ENCODE measurements at regions not wholly inside any gene's neighbourhood (a gene's known extent, or its start where the extent isn't known, plus 50 kb on each side); places are given as distances from the start of the nearest gene placed in this dataset.
A peak's percentile ranks its signal among the peaks of the same experiment; 100 is the strongest.
"Not testable (repeated sequence)": the region's sequence is repeated elsewhere in the genome, so short reads cannot be mapped to it uniquely, and the experiment has no call there.

DNA sequence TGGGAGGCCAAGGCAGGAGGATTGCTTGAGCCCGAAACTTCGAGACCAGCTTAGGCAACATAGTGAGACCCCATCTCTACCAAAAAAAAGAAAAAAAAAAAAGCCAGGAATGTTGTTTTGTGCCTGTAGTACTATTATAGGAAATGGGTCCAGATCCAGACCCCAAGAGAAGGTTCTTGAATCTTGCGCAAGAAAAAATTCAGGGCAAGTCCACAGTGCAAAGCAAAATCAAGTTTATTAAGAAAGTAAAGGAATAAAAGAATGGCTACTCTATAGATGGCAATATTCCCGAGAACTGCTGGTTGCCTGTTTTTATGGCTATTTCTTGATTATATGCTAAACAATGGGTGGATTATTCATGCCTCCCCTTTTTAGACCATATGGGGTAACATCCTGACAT lies 51.2 kb upstream of the RDX start:
- Mint-ChIP-seq H3K4me1 (peaks cover 47% of the 10 kb centered on the region), H3K4me3 (no peak overlapping the region), H3K9me3 (no peaks in the 10 kb centered on the region), H3K27me3 (no peaks in the 10 kb centered on the region), H3K36me3 (peaks cover 3% of the 10 kb centered on the region), H3K27ac (no peak overlapping the region)

DNA sequence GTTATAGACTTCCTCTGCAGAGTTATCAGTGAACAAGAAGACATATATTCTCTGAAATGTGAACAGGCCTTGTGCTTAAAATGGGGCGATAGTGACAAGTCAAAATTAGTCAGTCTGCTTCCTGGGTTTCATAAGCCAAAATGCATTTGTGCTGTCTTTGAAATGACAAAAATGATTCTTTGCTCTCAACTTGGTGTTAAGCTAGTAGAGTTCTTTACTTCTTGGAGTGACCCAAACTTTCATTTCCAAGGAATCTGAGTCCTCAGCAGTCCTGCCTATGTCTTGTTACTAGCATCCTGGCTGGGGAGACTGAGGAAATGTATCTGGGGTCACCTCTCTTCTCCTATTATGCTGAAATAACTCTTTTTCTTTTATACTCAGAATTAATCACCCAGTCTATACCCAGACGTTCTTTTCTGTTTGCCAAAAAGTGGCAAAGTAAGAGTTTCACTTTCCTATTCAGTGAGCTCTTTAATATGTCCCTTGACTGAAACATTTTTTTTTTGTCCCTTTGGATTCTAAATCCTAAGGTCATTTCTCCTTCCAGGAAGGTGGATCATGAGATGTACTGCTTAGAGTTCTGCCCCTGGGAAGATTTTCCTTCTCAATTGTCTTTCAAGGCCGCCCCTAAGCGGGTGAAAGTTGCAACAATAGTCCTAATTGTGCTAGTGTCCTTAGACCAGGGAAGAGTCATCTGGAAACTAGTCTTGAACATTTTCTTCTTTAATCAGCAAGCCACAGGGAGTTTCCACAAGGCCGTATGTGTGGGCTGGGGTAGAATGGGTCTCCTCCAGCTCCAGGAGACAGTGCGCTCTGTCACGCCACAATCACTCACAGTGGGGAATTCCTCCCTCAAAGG lies 53.0 kb upstream of the RDX start:
- no peaks in the 10 kb centered on the region for H3K36me3 Mint-ChIP-seq
- no peaks in the 10 kb centered on the region for H3K27me3 Mint-ChIP-seq
- peaks cover 47% of the 10 kb centered on the region for H3K4me1 Mint-ChIP-seq
- peak overlapping the region; percentile 73 for H3K4me3 Mint-ChIP-seq
- H3K27ac Mint-ChIP-seq = peak overlapping the region; percentile 96
- no peaks in the 10 kb centered on the region for H3K9me3 Mint-ChIP-seq

DNA sequence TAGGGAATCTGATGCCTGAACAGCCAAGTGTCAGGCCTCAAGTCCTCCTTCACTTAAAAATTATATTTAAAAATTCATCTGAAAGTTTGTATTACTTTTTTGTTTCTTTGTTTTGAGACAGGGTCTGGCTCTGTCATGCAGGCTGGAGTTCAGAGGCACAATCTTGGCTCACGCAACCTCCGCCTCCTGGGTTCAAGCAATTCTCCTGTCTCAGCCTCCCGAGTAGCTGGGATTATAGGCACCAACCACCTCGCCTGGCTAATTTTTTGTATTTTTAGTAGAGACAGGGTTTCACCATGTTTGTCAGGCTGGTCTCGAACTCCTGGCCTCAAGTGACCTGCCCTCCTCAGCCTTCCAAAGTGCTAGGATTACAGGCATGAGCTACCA lies 53.6 kb upstream of the RDX start:
- H3K36me3 Mint-ChIP-seq, H3K27ac Mint-ChIP-seq, H3K9me3 Mint-ChIP-seq, H3K27me3 Mint-ChIP-seq, H3K4me3 Mint-ChIP-seq: not testable (repeated sequence)
- H3K4me1 Mint-ChIP-seq = peaks cover 44% of the 10 kb centered on the region

DNA sequence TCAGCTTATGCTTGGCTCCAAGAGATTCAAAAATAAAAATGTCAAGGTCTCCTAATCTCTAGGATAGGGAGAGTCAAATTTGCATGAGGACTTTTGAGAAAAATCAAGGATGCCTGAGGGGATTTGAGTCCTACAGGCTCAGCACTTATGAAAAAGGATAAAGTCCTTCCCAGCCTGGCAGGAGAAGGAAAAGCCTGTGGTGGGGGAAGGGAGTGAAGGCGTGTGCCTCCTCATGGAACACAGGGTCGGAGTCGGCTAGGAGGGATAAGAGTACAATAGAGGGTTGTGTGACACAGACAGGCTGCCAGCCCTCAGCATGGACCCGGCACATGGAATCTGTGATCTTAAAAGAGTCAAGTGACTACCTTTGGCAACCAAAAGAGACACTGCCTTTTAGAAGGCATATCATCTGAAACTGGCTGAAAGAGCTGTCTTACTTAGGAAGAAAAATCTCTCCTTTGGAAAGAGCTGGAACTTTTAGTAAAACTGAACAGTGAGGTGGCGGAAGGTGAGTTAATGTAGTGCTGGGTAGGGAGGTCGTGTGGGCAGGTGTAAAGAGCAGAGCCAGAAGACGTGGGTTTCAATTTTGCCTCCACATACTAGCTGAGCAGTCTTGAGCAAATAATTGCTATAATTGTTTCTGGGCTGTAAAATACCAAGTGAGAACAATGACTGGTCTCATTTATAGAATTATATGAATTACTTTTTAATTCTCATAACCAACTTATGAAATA lies 58.8 kb upstream of the RDX start:
- Mint-ChIP-seq H3K27me3 (no peaks in the 10 kb centered on the region), H3K4me3 (no peak overlapping the region), H3K36me3 (no peaks in the 10 kb centered on the region), H3K4me1 (peaks cover 11% of the 10 kb centered on the region), H3K27ac (no peak overlapping the region), H3K9me3 (no peaks in the 10 kb centered on the region)

DNA sequence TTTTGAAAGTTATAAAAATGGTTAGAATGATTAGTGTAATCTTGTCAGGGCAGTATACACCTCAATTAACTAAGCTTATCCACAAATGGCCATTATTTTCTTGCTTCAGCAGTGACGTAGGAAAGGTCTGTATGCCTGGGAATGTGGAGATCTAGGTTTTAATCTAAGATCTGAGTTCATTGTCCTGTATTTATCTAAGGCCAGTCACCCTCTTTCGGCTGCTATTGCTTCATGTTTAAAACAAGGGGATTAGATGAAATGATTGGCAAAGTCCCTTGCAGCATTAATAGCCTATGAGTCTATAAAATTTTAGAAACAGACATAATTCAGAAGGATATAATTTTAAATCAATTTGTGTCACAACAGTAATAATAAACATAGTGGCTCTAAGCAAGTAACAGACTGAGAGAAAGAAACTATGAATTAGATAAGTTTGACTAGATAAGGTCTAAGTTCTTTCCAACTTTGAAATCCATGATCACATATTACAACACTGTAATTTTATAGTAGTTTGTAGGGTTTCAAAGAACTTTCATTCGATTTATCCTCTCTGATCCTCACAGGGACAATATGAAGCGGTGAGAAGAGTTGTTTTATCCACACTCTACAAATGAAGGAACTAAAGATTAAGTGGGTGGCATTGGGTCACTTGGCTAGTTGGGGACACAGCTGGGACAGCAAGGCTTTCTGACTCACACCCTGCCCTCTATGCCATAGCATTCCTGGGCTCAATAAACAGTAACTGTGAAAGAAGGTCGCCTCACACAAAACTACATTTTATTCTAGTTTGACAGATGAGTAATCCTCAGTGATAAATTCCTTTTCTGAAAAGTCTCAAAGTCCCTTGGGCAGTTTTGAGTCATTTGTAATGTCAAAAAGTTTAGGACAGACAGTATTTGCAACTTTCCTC lies 60.6 kb upstream of the RDX start:
- Mint-ChIP-seq H3K9me3 (no peaks in the 10 kb centered on the region), H3K4me1 (peaks cover 6% of the 10 kb centered on the region), H3K27ac (no peak overlapping the region), H3K4me3 (no peak overlapping the region), H3K36me3 (no peaks in the 10 kb centered on the region), H3K27me3 (no peaks in the 10 kb centered on the region)

DNA sequence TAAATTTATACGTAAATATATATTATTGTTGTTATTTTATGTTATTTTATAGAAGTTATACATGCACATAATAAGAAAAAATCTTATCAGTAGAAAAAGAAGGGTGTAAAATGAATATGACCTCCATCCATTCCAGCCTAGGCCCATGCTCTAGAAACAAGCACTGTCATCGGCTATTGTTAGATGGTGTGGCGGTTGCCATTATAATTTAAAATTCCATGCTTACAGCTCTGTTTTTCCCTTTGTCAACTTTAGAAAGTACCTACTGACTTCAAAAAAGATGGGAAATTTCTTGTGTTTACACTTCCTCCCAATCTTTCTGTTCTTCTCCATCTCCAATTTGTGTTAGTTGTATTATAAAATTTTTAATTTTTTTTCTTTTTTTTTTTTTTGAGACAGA lies 61.9 kb upstream of the RDX start:
- H3K27ac Mint-ChIP-seq = no peak overlapping the region
- H3K4me1 Mint-ChIP-seq = peaks cover 6% of the 10 kb centered on the region
- H3K27me3 Mint-ChIP-seq = no peaks in the 10 kb centered on the region
- no peak overlapping the region for H3K4me3 Mint-ChIP-seq
- H3K36me3 Mint-ChIP-seq = no peaks in the 10 kb centered on the region
- no peaks in the 10 kb centered on the region for H3K9me3 Mint-ChIP-seq

DNA sequence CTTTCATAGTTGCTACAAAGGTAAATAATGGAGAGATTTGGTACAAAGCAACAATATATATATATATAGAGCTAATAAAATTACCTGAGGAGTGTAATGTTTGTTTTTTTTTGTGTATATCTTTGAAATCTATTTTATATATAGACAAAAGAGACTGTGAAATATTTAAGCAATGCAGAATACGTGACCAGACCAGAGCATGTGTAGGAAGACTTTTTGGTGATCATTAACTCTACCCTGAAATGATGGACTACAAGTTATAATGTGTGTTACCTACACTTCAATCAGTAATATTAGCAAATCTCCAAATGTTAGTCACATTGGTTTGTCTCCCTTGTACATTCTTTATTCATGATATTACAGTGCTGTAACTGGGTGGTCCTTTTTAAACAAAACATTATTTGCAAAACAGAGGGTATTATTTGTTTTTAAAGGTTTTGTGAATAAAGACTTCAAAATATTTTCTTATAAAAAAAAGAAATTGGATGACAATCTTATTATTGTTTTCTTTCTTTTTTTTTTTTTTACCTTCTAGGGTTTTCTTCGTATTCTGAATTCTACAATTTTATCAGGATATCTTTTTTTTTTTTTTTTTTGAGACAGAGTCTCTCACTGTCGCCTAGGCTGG lies 64.5 kb upstream of the RDX start:
- not testable (repeated sequence) for H3K27me3 Mint-ChIP-seq, H3K4me3 Mint-ChIP-seq

DNA sequence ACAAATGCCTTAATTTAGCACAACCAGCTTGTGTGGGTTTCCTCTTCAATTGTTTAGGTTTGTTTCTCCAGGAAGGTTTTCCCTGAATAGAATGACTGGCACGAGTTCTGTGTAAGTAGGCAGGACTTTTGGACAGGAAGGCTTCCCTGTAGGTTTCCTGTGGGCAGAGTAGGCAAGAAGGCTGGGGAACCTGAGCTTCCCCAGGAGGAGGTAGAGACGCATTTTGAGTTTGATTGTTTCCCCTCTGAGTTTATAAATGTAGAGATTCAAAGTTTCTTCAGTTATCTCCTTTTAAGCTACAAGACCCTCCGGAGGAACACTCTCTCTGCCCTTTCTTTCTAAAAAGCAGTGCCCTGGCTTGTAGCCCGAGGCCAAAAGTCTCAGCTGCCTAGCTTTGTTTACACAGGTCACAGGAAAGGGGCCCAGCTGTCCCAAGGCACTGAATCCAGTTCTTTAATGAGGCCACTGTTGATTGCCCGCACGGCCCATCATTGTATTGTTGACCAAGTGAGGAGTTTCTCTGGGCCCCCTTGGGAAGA lies 66.6 kb upstream of the RDX start:
- no peak overlapping the region for H3K27ac Mint-ChIP-seq
- no peak overlapping the region for H3K4me3 Mint-ChIP-seq
- H3K9me3 Mint-ChIP-seq = no peaks in the 10 kb centered on the region
- H3K27me3 Mint-ChIP-seq = no peaks in the 10 kb centered on the region
- no peaks in the 10 kb centered on the region for H3K4me1 Mint-ChIP-seq
- no peaks in the 10 kb centered on the region for H3K36me3 Mint-ChIP-seq

More for the DNA sequence above, 64.5 kb upstream of the RDX start:
- H3K4me1 Mint-ChIP-seq, H3K36me3 Mint-ChIP-seq, H3K9me3 Mint-ChIP-seq, H3K27ac Mint-ChIP-seq: not testable (repeated sequence)

DNA sequence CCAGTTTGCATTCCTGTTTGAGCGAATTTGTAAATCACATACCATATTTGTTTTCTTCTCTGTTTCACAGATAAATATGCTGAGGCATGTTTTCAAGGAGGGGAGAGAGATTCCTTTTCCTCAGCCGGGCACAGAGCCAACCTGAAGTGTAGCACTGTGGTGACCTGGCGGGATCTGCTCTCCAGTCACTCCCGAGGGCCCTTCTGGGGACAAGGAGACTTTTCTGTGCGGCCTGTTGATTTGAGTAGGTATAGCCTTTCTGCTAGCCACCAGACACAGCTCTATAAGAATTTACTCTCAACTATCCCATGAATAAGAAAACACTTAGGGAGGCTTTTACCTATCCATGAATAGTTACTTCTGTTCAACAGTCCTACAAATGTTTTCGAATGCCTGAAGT lies 63.5 kb upstream of the FDX1 start:
- Mint-ChIP-seq H3K36me3 (no peaks in the 10 kb centered on the region), H3K27me3 (no peaks in the 10 kb centered on the region), H3K27ac (peak overlapping the region; percentile 23), H3K4me1 (no peaks in the 10 kb centered on the region), H3K9me3 (no peaks in the 10 kb centered on the region), H3K4me3 (no peak overlapping the region)

DNA sequence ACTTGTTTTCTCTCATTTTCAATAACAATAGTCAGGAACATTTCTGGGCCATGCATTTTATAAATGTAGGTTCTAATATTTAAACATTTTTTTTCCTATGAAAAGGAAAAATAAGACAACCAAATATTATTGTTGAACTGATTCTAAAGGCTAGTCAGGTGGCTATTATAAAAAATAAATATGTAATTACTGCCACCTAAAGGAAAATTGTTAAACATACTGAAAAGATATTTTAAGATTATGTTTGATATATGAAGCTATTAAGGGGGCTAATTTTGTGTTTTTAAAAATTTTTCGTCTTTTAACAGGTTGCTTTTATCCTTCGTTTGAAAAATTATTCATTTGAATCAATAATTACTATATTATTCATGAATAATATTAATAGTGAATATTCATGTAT lies 62.2 kb upstream of the FDX1 start:
- Mint-ChIP-seq H3K4me3 (no peak overlapping the region), H3K9me3 (no peaks in the 10 kb centered on the region), H3K27ac (no peak overlapping the region), H3K27me3 (no peaks in the 10 kb centered on the region), H3K36me3 (no peaks in the 10 kb centered on the region), H3K4me1 (no peaks in the 10 kb centered on the region)

DNA sequence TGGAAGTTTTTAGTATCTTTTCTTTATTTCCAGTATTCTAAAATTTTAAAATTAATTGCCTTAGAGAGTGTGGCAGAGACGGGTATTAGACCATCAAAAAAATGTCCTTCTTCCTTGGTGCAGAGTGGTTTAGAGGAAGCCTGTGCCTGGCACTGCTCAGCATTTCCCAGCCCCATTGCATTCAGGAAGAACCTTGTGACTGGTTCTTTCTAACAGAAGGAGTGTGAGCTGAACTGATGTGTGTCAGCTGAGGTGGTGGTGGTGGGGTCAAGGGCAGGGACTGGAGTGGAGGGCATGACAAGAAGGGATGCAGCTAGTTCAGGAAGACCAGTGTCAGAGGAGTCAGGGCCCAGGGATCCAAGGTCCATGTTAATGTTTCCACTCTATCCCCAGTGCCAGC lies 58.7 kb upstream of the FDX1 start:
- Mint-ChIP-seq H3K36me3 (no peaks in the 10 kb centered on the region), H3K4me3 (no peak overlapping the region), H3K4me1 (peaks cover 7% of the 10 kb centered on the region), H3K27ac (no peak overlapping the region), H3K9me3 (no peaks in the 10 kb centered on the region), H3K27me3 (no peaks in the 10 kb centered on the region)

DNA sequence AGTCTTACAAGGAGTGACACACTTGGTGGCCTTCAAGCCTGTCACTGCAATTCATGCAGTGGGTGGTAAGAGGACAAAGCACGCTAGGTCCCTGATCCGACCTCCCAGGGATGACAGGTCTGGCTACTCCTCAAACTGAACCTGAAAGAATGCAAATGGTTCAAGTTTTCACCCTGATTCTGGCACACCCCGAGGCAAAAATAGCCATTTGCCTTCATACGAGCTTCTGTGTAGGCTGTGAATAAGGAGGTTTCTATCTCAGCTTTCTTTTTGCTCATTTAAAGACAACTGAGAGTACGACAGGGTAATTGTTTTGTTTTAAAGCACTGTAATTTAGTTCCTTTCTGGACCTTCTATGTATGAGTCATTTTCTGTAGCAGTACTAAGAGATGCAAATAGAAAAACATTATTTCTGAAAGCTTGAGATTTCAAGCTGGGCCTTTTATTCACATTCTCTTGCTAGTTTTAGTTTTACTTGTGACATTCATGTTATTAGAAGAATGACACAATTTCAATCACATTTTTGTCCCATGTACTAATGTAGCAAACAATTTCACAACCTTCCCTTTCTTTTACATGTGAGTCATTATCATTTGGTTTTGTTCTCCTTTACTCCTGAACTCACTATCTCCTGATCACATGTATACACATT lies 56.6 kb upstream of the FDX1 start:
- peaks cover 3% of the 10 kb centered on the region for H3K27me3 Mint-ChIP-seq
- no peaks in the 10 kb centered on the region for H3K9me3 Mint-ChIP-seq
- H3K36me3 Mint-ChIP-seq = no peaks in the 10 kb centered on the region
- peak overlapping the region; percentile 8 for H3K27ac Mint-ChIP-seq
- no peak overlapping the region for H3K4me3 Mint-ChIP-seq
- H3K4me1 Mint-ChIP-seq = peaks cover 13% of the 10 kb centered on the region

DNA sequence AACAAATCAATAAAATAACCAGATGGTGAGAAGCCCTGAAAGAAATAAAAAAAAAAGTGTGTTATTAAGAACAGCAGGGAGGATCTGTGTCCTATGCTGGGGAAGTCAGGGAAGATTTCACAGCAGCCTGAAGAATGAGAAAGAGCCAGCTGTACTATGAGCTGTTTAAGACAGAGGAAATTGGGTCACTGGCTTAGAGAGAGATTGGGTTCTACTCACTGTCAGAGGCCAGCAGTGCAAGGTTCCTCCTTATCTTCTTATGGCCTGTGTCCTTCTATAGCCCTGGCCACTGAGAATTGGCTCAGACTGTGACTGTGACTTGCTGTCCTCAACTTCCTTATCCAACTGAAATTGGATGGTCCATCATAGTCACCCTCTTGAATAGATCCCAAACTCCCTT lies 54.8 kb upstream of the FDX1 start:
- peaks cover 13% of the 10 kb centered on the region for H3K4me1 Mint-ChIP-seq
- H3K27me3 Mint-ChIP-seq = peaks cover 3% of the 10 kb centered on the region
- H3K4me3 Mint-ChIP-seq = no peak overlapping the region
- H3K9me3 Mint-ChIP-seq = no peaks in the 10 kb centered on the region
- H3K27ac Mint-ChIP-seq = no peak overlapping the region
- no peaks in the 10 kb centered on the region for H3K36me3 Mint-ChIP-seq

DNA sequence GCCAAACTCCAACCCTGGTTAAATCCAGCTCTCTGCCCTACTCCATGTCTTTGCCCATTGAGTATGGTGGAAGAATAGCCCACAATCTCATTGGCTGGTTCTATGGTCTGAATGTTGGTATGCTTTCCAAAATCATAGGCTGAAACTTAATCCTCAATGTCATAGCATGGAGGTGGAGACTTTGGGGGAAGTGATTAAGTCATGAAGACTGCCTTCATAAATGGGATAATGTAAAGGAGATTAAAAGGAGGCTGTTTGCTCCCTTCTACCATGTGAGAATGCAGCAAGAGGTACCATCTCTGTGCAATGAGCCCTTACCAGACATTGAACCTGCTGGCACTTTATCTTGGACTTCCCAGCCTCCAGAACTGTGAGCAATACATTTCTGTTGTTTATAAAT lies 54.4 kb upstream of the FDX1 start:
- no peaks in the 10 kb centered on the region for H3K9me3 Mint-ChIP-seq
- H3K27ac Mint-ChIP-seq = no peak overlapping the region
- H3K36me3 Mint-ChIP-seq = no peaks in the 10 kb centered on the region
- no peak overlapping the region for H3K4me3 Mint-ChIP-seq
- peaks cover 3% of the 10 kb centered on the region for H3K27me3 Mint-ChIP-seq
- H3K4me1 Mint-ChIP-seq = peaks cover 13% of the 10 kb centered on the region

DNA sequence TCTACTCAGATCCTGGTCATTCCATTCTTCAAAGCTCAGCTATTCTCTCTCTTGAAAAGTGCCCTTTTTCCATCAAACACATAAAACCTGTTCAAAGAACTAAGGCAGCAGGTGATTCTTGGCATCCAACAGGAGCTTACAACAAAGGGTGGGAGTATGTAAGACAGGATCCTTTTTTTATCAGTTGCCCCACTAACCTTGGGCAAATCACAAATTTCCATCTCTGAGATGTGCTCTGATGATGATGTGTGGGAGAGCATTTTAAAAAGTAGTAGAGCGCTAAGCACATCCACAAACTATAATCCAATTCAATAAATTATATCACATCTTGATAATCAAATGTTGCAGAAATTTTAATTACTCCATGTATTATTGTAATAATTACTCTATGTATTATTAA lies 53.7 kb upstream of the FDX1 start:
- H3K4me3 Mint-ChIP-seq = no peak overlapping the region
- H3K9me3 Mint-ChIP-seq = no peaks in the 10 kb centered on the region
- no peak overlapping the region for H3K27ac Mint-ChIP-seq
- H3K36me3 Mint-ChIP-seq = no peaks in the 10 kb centered on the region
- peaks cover 3% of the 10 kb centered on the region for H3K27me3 Mint-ChIP-seq
- peaks cover 13% of the 10 kb centered on the region for H3K4me1 Mint-ChIP-seq
